CD4-positive, alpha-beta memory T cell (primary cell): ENCODE measurements at regions not wholly inside any gene's neighbourhood (a gene's known extent, or its start where the extent isn't known, plus 50 kb on each side); places are given as distances from the start of the nearest gene placed in this dataset.
"Not testable (repeated sequence)": the region's sequence is repeated elsewhere in the genome, so short reads cannot be mapped to it uniquely, and the experiment has no call there.

ENCODE experiments used
- CTCF ChIA-PET: fragments of 350-600 bp; sonication (Branson Sonifier 250); formaldehyde crosslinking; loops from one replicate; lab custom pipeline; 2021; ENCODE audit warnings: inconsistent platforms; ENCODE audit not compliant: partially characterized antibody; lab: Charles Lee
- POLR2A ChIA-PET: fragments of 350-600 bp; sonication (Branson Sonifier 250); formaldehyde crosslinking; loops from one replicate; lab custom pipeline; 2021; ENCODE audit not compliant: partially characterized antibody; lab: Charles Lee
- DNase-seq, 5 donors: peaks; one replicate each; pipeline versions ENCODE4 v3.0.0 to v3.0.0-alpha.2; 2020 to 2022; ENCODE audit warnings: mixed read lengths in 1 of 5
- H3K27ac ChIP-seq: one replicate; pipeline ENCODE4 v1.7.0; 2013; ENCODE audit warnings: low read depth, low read length
- H3K27me3 ChIP-seq: 2 replicates; pipeline ENCODE4 v1.7.0; 2013; ENCODE audit warnings: mild to moderate bottlenecking, low read length, moderate library complexity; ENCODE audit not compliant: insufficient read depth
- H3K36me3 ChIP-seq: 2 replicates; pipeline ENCODE4 v1.7.0; 2013; ENCODE audit warnings: mild to moderate bottlenecking, low read length, moderate library complexity; ENCODE audit not compliant: insufficient read depth
- H3K4me1 ChIP-seq: 2 replicates; pipeline ENCODE4 v1.7.0; 2013; ENCODE audit warnings: mild to moderate bottlenecking, low read length, moderate library complexity; ENCODE audit not compliant: insufficient read depth
- H3K4me3 ChIP-seq, 2 donors: one replicate each; pipeline ENCODE4 v1.7.0; 2013; ENCODE audit warnings: low read length in 2 of 2, mild to moderate bottlenecking in 1 of 2
- H3K9me3 ChIP-seq, 2 donors: one replicate each; pipeline ENCODE4 v1.7.0; 2013; ENCODE audit warnings: low read length in 2 of 2, control low read depth in 1 of 2; ENCODE audit not compliant: control insufficient read depth in 1 of 2
- H3K27ac Mint-ChIP-seq, 7 donors: one replicate each; pipeline ENCODE4 v1.8.0; 2020 to 2021; ENCODE audit warnings: mixed read lengths in 7 of 7, mild to moderate bottlenecking in 6 of 7, inconsistent platforms in 3 of 7, moderate library complexity in 3 of 7
- H3K27me3 Mint-ChIP-seq, 2 donors: one replicate each; pipeline ENCODE4 v1.8.0; 2020 to 2021; ENCODE audit warnings: mixed read lengths in 2 of 2
- H3K36me3 Mint-ChIP-seq, 2 donors: one replicate each; pipeline ENCODE4 v1.8.0; 2020 to 2021; ENCODE audit warnings: mixed read lengths in 2 of 2, inconsistent platforms in 1 of 2, mild to moderate bottlenecking in 1 of 2
- H3K4me1 Mint-ChIP-seq, 4 donors: one replicate each; pipeline ENCODE4 v1.8.0; 2020 to 2021; ENCODE audit warnings: mixed read lengths in 4 of 4, mild to moderate bottlenecking in 1 of 4
- H3K4me3 Mint-ChIP-seq, 8 donors: one replicate each; pipeline ENCODE4 v1.8.0; 2020 to 2021; ENCODE audit warnings: mixed read lengths in 8 of 8, mild to moderate bottlenecking in 7 of 8, moderate library complexity in 6 of 8, inconsistent platforms in 3 of 8
- H3K9me3 Mint-ChIP-seq, 8 donors: one replicate each; pipeline ENCODE4 v1.8.0; 2020 to 2021; ENCODE audit warnings: mixed read lengths in 8 of 8, mild to moderate bottlenecking in 5 of 8, inconsistent platforms in 3 of 8, moderate library complexity in 1 of 8
- intact Hi-C: fragments of 100-400 bp; cut with micrococcal nuclease; formaldehyde crosslinking; loops from one replicate; pipeline ENCODE4 v1.15.1; 2023

DNA sequence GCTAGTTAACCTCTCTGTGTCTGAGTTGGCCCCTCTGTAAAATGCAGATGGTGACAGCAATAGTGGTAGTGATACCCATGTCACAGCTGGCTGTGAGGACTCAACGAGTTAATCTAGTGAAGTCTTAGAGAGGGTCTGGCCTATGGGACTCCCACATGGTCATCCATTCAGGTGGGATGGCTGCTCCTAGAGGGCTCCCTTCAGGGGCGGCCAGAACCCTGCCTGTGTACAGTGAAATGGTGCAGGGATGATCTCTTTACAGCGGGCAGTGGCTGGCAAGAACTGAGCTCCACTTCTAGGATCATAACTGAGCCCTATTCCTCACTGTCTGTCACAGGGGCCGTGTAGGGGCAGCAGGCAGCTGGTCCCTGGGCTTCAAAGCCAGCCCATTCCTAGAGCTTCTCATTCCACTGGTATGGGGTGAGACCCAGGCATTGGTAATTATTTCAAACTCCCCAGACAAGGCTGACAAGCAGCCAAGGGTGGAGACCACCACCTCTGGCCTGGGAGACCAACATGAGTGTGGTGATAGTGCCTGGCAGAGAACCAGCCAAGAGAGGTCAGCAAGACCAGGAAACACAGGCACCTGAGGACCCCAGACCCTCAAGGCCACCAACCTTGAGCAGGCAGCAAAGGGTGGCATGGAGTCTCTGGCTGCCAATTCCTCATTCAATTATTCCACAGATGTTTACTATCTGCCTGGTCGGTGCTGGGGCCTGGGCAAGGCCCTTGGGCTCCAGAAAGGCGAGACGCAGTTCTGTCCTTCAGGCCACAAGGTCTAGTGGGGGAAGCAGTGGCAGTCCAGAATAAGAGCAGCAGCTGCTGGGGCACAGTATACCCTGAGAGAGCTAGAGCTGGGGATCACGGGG lies 103.4 kb downstream of the MRPL14 start:
- no peaks in the 10 kb centered on the region for H3K36me3 ChIP-seq
- CTCF ChIA-PET = no interaction called here
- H3K4me1 ChIP-seq = no peaks in the 10 kb centered on the region
- Mint-ChIP-seq H3K9me3 (no peaks in the 10 kb centered on the region), H3K27ac (no peak overlapping the region), H3K27me3 (peaks cover 6 to 26% of the 10 kb centered on the region in 2 donors), H3K36me3 (no peaks in the 10 kb centered on the region), H3K4me1 (no peaks in the 10 kb centered on the region), H3K4me3 (no peak overlapping the region)
- no peak overlapping the region for H3K4me3 ChIP-seq
- no peaks in the 10 kb centered on the region for H3K9me3 ChIP-seq
- intact Hi-C loops = no loop called here
- no peak overlapping the region for H3K27ac ChIP-seq
- no peaks in the 10 kb centered on the region for H3K27me3 ChIP-seq
- DNase-seq = no peak
- POLR2A ChIA-PET = no interaction called here

DNA sequence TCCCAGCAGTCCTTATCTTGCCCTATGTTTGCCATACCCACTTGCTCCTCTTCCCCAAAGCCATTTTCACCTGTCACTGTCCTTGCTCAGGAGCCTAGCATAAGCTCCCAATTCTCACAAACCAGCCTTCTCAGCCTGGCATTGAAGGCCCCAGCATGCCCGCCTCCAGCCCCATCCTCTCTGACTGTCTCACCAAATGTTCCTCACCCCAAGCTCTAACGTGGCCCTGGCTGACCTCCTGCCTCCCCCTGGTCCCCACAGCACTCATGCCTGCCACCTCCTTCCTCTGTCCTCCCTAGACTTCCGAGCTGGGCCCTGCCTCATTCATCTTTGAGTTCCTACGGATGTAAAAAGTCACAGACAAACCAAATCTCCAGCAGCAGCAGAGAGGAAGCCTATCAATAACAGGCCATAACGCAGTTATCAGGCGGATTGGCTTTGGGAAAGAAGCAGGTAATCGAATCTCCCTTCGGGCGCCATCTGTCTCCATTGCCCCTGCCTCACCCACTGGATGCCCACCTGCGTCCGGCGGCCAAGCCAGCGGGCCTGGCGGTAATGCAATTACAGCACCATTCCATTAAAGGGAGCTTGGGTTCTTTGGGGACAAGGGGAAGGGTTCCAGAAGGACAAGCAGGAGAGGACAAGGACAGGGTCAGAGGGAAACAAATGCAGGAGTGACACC lies 104.4 kb downstream of the MRPL14 start:
- Histone ChIP-seq H3K27ac (no peak overlapping the region), H3K9me3 (no peaks in the 10 kb centered on the region), H3K4me1 (no peaks in the 10 kb centered on the region), H3K36me3 (no peaks in the 10 kb centered on the region), H3K4me3 (no peak overlapping the region), H3K27me3 (no peaks in the 10 kb centered on the region)
- Mint-ChIP-seq H3K36me3 (no peaks in the 10 kb centered on the region), H3K4me1 (no peaks in the 10 kb centered on the region), H3K4me3 (no peak overlapping the region), H3K9me3 (no peaks in the 10 kb centered on the region), H3K27me3 (peaks cover 7 to 22% of the 10 kb centered on the region in 2 donors), H3K27ac (no peak overlapping the region)
- ChIA-PET POLR2A (no interaction called here), CTCF (no interaction called here)
- intact Hi-C loops = no loop called here
- no peak for DNase-seq

DNA sequence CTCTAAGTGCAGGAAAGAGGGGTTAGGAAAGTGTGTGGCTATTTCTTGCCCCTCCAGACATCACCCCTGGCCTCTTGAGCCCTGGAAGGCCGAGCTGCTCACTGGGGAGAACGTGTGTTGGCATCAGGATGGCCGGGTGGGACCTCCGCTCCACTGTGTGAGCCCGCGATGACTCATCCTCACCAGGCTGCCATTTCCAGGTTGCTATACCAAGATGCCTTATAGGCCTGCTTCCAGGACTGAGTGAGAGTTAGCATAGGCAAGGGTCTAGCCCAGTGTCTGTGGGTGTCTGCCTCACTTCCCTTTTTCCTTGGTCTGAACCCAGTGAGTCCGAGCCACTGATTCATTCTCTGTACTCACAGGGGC lies 105.0 kb downstream of the MRPL14 start:
- Histone ChIP-seq H3K4me1 (no peaks in the 10 kb centered on the region), H3K27me3 (no peaks in the 10 kb centered on the region), H3K9me3 (no peaks in the 10 kb centered on the region), H3K36me3 (no peaks in the 10 kb centered on the region), H3K27ac (no peak overlapping the region), H3K4me3 (no peak overlapping the region)
- Mint-ChIP-seq H3K27ac (no peak overlapping the region), H3K27me3 (peaks cover 7 to 17% of the 10 kb centered on the region in 2 donors), H3K4me1 (no peaks in the 10 kb centered on the region), H3K9me3 (no peaks in the 10 kb centered on the region), H3K36me3 (no peaks in the 10 kb centered on the region), H3K4me3 (no peak overlapping the region)
- POLR2A ChIA-PET = no interaction called here
- CTCF ChIA-PET = no interaction called here
- DNase-seq = no peak
- intact Hi-C loops = no loop called here

DNA sequence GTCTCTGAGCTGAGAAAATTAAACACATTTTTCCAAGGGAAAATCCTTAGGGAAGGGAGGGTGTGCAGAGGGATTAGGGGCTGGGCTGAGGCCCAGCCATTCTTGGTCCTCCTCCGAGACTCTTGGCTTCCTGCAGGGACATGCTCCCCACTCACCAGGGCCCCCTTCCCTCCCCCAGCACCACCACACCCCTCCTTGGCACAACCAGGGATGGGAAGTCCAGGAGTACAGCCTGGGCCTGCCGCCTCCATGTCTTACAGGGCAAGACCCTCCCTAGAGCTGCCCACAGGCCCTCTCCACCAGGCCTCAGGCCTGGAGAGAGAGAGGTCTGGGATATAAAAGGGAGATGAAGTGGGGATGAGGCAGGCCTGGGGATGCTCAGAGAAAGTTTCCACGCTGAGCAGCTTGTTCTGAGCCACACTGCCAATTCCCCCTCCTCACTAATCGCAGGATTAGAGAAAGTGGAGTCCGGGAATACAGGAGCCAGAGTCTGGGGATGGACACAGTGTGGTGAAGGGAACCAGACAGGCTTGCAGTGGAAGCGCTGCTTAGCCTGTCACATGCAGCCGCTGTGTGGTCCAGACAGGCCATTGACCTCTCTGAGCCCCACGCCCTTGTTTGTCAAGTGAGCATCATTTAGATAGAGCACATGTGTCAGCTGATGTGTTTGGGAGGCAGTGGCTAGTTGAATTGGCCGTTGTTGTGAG lies 105.5 kb downstream of the MRPL14 start:
- Mint-ChIP-seq H3K9me3 (no peaks in the 10 kb centered on the region), H3K4me1 (no peaks in the 10 kb centered on the region), H3K27ac (no peak overlapping the region), H3K36me3 (no peaks in the 10 kb centered on the region), H3K27me3 (peaks cover 7 to 14% of the 10 kb centered on the region in 2 donors), H3K4me3 (no peak overlapping the region)
- Histone ChIP-seq H3K36me3 (no peaks in the 10 kb centered on the region), H3K27ac (no peak overlapping the region), H3K27me3 (no peaks in the 10 kb centered on the region), H3K9me3 (no peaks in the 10 kb centered on the region), H3K4me3 (no peak overlapping the region), H3K4me1 (no peaks in the 10 kb centered on the region)
- intact Hi-C loops = no loop called here
- DNase-seq = no peak
- ChIA-PET POLR2A (no interaction called here), CTCF (no interaction called here)

DNA sequence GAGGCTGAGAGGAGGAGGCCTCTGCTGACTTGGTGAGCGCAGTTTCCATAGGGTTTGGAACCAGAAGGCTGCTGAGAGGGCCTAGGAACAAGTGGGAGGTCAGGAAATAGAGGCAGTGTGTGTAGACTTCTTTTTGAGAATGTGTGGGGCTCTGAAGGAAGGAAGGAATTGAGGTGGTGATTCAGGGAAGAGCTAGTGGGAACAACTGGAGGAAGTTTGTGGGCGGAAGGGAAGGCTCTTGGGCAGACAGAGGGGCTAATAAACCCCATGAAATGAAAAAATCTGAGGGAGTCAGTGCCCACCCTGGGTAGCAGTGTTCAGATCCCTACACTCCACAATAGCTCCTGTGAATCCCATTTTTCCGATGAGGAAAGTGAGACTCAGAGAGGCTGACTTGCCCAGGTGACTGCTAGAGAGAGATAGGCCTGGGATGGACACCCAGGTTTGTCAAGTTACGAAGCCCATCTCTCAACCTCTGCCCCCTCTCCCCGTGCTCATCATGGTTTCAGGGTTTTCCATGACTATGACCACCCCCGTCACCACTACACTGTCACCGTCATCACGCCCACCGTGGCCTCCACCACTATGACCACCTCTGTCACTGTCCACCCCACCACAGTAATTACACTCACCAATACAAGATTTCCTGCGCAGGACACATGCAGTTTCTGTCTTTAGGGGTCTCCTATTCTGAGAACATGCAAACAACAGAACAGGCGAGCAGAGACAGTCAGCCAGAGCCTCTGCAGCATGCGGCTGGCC lies 106.4 kb downstream of the MRPL14 start:
- Mint-ChIP-seq H3K9me3 (no peaks in the 10 kb centered on the region), H3K27me3 (peaks cover 7 to 11% of the 10 kb centered on the region in 2 donors), H3K4me1 (no peaks in the 10 kb centered on the region), H3K4me3 (no peak overlapping the region), H3K27ac (peak overlapping the region in 1 of 7 donors; percentile 80), H3K36me3 (no peaks in the 10 kb centered on the region)
- Histone ChIP-seq H3K4me1 (no peaks in the 10 kb centered on the region), H3K27me3 (no peaks in the 10 kb centered on the region), H3K36me3 (no peaks in the 10 kb centered on the region), H3K4me3 (no peak overlapping the region), H3K9me3 (no peaks in the 10 kb centered on the region), H3K27ac (no peak overlapping the region)
- POLR2A ChIA-PET = no interaction called here
- no peak for DNase-seq
- intact Hi-C loops = no loop called here
- CTCF ChIA-PET = no interaction called here

DNA sequence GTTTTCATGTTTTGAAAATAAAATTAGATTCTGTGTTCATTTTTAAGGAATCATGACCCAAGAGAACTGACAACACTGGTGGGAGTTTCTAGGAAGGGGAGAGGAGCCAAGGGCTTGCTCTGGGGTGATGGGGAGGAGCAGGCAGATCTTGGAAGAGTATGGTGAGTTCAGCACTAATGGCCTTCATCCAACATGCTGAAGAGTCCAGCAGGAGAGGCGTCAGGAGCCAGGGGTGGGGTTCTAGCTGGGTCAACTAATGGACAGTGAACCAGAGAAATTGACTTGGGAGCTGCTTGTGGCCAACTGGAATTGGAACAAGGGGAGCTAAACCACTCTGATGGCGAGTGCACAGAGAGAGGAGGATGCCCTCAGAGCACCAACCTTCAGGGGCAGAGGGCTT lies 107.1 kb downstream of the MRPL14 start:
- POLR2A ChIA-PET = no interaction called here
- no peak overlapping the region for H3K4me3 Mint-ChIP-seq
- H3K4me1 Mint-ChIP-seq = no peaks in the 10 kb centered on the region
- intact Hi-C loops = no loop called here
- DNase-seq = no peak
- H3K27me3 ChIP-seq = no peaks in the 10 kb centered on the region
- H3K4me3 ChIP-seq = no peak overlapping the region
- H3K9me3 Mint-ChIP-seq = no peaks in the 10 kb centered on the region
- no peak overlapping the region for H3K27ac ChIP-seq
- peaks cover 6 to 9% of the 10 kb centered on the region in 2 donors for H3K27me3 Mint-ChIP-seq
- no peak overlapping the region for H3K27ac Mint-ChIP-seq
- no peaks in the 10 kb centered on the region for H3K4me1 ChIP-seq
- H3K9me3 ChIP-seq = no peaks in the 10 kb centered on the region
- CTCF ChIA-PET = no interaction called here
- no peaks in the 10 kb centered on the region for H3K36me3 ChIP-seq
- H3K36me3 Mint-ChIP-seq = no peaks in the 10 kb centered on the region

DNA sequence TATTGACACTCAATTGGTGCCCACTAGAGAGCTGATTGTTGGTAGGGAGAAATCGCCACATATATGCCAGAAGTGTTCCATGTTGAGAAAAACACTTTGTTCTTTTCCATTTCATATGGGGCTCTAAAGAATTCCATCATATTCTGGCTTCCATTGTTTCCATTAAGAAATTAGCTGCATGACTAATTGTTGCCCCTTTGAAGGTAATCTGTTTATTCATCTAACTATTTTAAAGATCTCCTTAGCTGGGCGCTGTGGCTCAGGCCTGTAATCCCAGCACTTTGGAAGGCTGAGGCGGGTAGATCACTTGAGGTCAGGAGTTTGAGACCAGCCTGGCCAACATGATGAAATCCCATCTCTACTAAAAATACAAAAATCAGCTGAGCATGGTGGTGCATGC lies 109.9 kb downstream of the MRPL14 start:
- H3K4me1 Mint-ChIP-seq, H3K9me3 Mint-ChIP-seq: not testable (repeated sequence)

More for the DNA sequence above, 109.9 kb downstream of the MRPL14 start:
- H3K27me3 ChIP-seq, POLR2A ChIA-PET, H3K4me1 ChIP-seq, H3K4me3 ChIP-seq, H3K27me3 Mint-ChIP-seq, H3K9me3 ChIP-seq, H3K27ac ChIP-seq, H3K4me3 Mint-ChIP-seq, H3K36me3 ChIP-seq, intact Hi-C loops, H3K27ac Mint-ChIP-seq, CTCF ChIA-PET, DNase-seq, H3K36me3 Mint-ChIP-seq: not testable (repeated sequence)
